Testis (tissue), 2 donors: ENCODE measurements at regions not wholly inside any gene's neighbourhood (a gene's known extent, or its start where the extent isn't known, plus 50 kb on each side); places are given as distances from the start of the nearest gene placed in this dataset.
A peak's percentile ranks its signal among the peaks of the same experiment; 100 is the strongest.
"Not testable (repeated sequence)": the region's sequence is repeated elsewhere in the genome, so short reads cannot be mapped to it uniquely, and the experiment has no call there.

Experiments used
- DNase-seq: peaks from one replicate; pipeline ENCODE4 v3.0.0-alpha.2; 2019
- H3K27ac ChIP-seq, 2 donors: fragments of 200-600 bp; sonication (generic); one replicate each; pipeline ENCODE4 v1.5.1; 2019
- H3K27me3 ChIP-seq: fragments of 200-600 bp; sonication (generic); one replicate; pipeline ENCODE4 v1.5.1; 2019
- H3K36me3 ChIP-seq: fragments of 200-600 bp; sonication (generic); one replicate; pipeline ENCODE4 v1.5.1; 2017; ENCODE audit warnings: low read depth; ENCODE audit errors: missing control alignments
- H3K4me1 ChIP-seq: fragments of 200-600 bp; sonication (generic); one replicate; pipeline ENCODE4 v1.5.1; 2019
- H3K4me3 ChIP-seq, 2 donors: fragments of 200-600 bp; sonication (generic); one replicate each; pipeline ENCODE4 v1.5.1; 2017 to 2019
- H3K9me3 ChIP-seq: fragments of 200-600 bp; sonication (generic); one replicate; pipeline ENCODE4 v1.5.1; 2017
- WGBS, 2 donors: methylation state at CpG; one replicate each; pipeline ENCODE4 v1.1.5; 2018; 5-methylcytosine and 5-hydroxymethylcytosine counted together
- intact Hi-C: fragments of 100-400 bp; cut with DNase I; formaldehyde crosslinking; loops from one replicate; pipeline ENCODE4 v1.15.1; 2023; ENCODE audit warnings: low total_unique reads

GRCh38 chrY:4035801-4036511, 457.1 kb downstream of the TGIF2LY start:
- intact Hi-C loops, H3K4me1 ChIP-seq, H3K4me3 ChIP-seq, H3K27me3 ChIP-seq, H3K9me3 ChIP-seq, H3K36me3 ChIP-seq: not testable (repeated sequence)
- 19 to 23% methylated on average over 4 to 6 of the region's 6 CpGs for WGBS, 2 donors
- peak overlapping the region in 1 of 2 donors; percentile 6 for H3K27ac ChIP-seq
- DNase-seq, result peak; percentile 14
